Left cardiac atrium (tissue), 4 donors: ENCODE measurements at regions not wholly inside any gene's neighbourhood (a gene's known extent, or its start where the extent isn't known, plus 50 kb on each side); places are given as distances from the start of the nearest gene placed in this dataset.
"Not testable (repeated sequence)": the region's sequence is repeated elsewhere in the genome, so short reads cannot be mapped to it uniquely, and the experiment has no call there.

Experiments used
- ATAC-seq, 2 donors: fragments of 200-7000 bp; cut with Tn5 transposase; one replicate each; pipeline ENCODE4 v1.9.1; 2020; ENCODE audit warnings: mild to moderate bottlenecking in 2 of 2, moderate library complexity in 2 of 2
- DNase-seq: peaks from one replicate; pipeline ENCODE4 v3.0.0-alpha.2; 2020
- intact Hi-C, 2 donors: fragments of 100-400 bp; cut with DNase I; formaldehyde crosslinking; loops; one replicate each; pipeline versions ENCODE4 v1.14.1 to v1.15.1; 2022 to 2023
- donor health status: DM: no; HTN: yes; CAD: no.
- donor health status: DM: no; HTN: yes; CAD: no; lungs with severe emphysema.
- donor health status: DM: yes; HTN: yes; CAD: no.
- donor health status: Dilated cardiomyopathy.

GRCh38 chr4:123023647-123024046 lies 101.2 kb upstream of the NUDT6 start:
- DNase-seq (no peak), ATAC-seq (no peak)
- intact Hi-C loops, result no loop called here

GRCh38 chr4:123024710-123025109 lies 102.3 kb upstream of the NUDT6 start:
- intact Hi-C loops, result no loop called here
- peak in 1 of 2 donors; percentile 63 for ATAC-seq
- no peak for DNase-seq

GRCh38 chr4:123025398-123025797 lies 103.0 kb upstream of the NUDT6 start:
- no peak for ATAC-seq
- intact Hi-C loops, result no loop called here
- no peak for DNase-seq

GRCh38 chr4:123026015-123026414 lies 103.6 kb upstream of the NUDT6 start:
- intact Hi-C loops, DNase-seq, ATAC-seq: not testable (repeated sequence)

- DNase-seq (no peak), ATAC-seq (no peak)
- intact Hi-C loops, result no loop called here
These were observed 109.3 kb upstream of the NUDT6 start for GRCh38 chr4:123031664-123032063.

GRCh38 chr4:123034023-123034422 lies 111.6 kb upstream of the NUDT6 start:
- DNase-seq (no peak), ATAC-seq (no peak)
- intact Hi-C loops, result no loop called here

- ATAC-seq, result no peak
- no peak for DNase-seq
- intact Hi-C loops, result no loop called here
These were observed 112.8 kb upstream of the NUDT6 start for GRCh38 chr4:123035239-123035638.

- intact Hi-C loops, result no loop called here
- ATAC-seq (no peak), DNase-seq (no peak)
These were observed 115.4 kb upstream of the NUDT6 start for GRCh38 chr4:123037804-123038203.

- intact Hi-C loops, result no loop called here
- ATAC-seq, result no peak
- no peak for DNase-seq
These were observed 119.7 kb upstream of the NUDT6 start for GRCh38 chr4:123042095-123042494.

GRCh38 chr4:123043013-123043412 lies 120.6 kb upstream of the NUDT6 start:
- DNase-seq, result no peak
- ATAC-seq, result no peak
- intact Hi-C loops, result no loop called here

GRCh38 chr4:123043793-123044425 lies 121.5 kb upstream of the NUDT6 start:
- intact Hi-C loops, result no loop called here

GRCh38 chr4:123046096-123046495 lies 123.7 kb upstream of the NUDT6 start:
- ATAC-seq (no peak), DNase-seq (no peak)
- intact Hi-C loops, result no loop called here

More at GRCh38 chr4:123043793-123044425, 121.5 kb upstream of the NUDT6 start:
- ATAC-seq (no peak), DNase-seq (no peak)

GRCh38 chr4:123050018-123050417 lies 127.6 kb upstream of the NUDT6 start:
- DNase-seq (no peak), ATAC-seq (no peak)
- intact Hi-C loops, result no loop called here

GRCh38 chr4:123052007-123052406 lies 129.6 kb upstream of the NUDT6 start:
- ATAC-seq (no peak), DNase-seq (no peak)
- intact Hi-C loops, result no loop called here

GRCh38 chr4:123055943-123056342 lies 133.5 kb upstream of the NUDT6 start:
- DNase-seq (no peak), ATAC-seq (no peak)
- intact Hi-C loops, result no loop called here

- intact Hi-C loops, result no loop called here
- ATAC-seq (no peak), DNase-seq (no peak)
These were observed 137.8 kb upstream of the NUDT6 start for GRCh38 chr4:123060039-123060770.

- DNase-seq, result no peak
- peak in 1 of 2 donors; percentile 91 for ATAC-seq
- intact Hi-C loops, result no loop called here
These were observed 142.0 kb upstream of the NUDT6 start for GRCh38 chr4:123064390-123064789.

GRCh38 chr4:123068081-123068480 lies 145.7 kb upstream of the NUDT6 start:
- no peak for ATAC-seq

GRCh38 chr4:123072060-123072459 lies 149.7 kb upstream of the NUDT6 start:
- no peak for ATAC-seq
- DNase-seq, result no peak
- intact Hi-C loops, result no loop called here

More at GRCh38 chr4:123068081-123068480, 145.7 kb upstream of the NUDT6 start:
- no peak for DNase-seq
- intact Hi-C loops, result no loop called here

GRCh38 chr4:123073650-123074049 lies 151.3 kb upstream of the NUDT6 start:
- intact Hi-C loops, result no loop called here
- DNase-seq (no peak), ATAC-seq (no peak)

GRCh38 chr4:123077330-123077729 lies 154.9 kb upstream of the NUDT6 start:
- ATAC-seq (no peak), DNase-seq (no peak)
- intact Hi-C loops, result no loop called here
